ENCODE measurements at regions not wholly inside any gene's neighbourhood (a gene's known extent, or its start where the extent isn't known, plus 50 kb on each side); places are given as distances from the start of the nearest gene placed in this dataset.

DNA sequence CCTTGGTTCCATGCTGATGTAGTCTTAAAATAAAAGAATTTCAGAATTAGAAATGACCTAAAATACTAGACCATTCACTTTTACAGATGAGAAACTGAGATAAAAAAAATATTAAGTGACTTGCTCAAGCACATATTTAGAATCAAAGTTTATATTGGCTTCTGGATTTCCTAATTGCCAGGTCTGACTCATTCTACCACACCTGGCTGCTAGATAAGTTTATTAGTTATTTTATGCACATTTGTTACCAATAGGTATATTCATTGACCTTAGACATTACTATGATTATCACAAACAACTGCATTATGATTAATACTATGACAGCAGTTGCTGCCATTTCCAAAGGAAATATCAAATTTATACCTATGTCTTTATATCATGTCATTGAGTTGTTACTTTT lies 497.5 kb downstream of the RWDD3 start:
- Histone ChIP-seq H3K36me3 (ENCODE audit: low read depth) (no peaks in the 10 kb centered on the region), H3K9me3 (ENCODE audit: insufficient read depth, low read depth) (no peaks in the 10 kb centered on the region), H3K27me3 (ENCODE audit: insufficient read depth, low read depth) (no peaks in the 10 kb centered on the region), H3K4me1 (replicated peaks; ENCODE audit: insufficient read depth) (no peaks in the 10 kb centered on the region), H4K20me1 (ENCODE audit: insufficient read depth) (no peaks in the 10 kb centered on the region), H3K79me2 (ENCODE audit: low read depth) (no peaks in the 10 kb centered on the region), H3F3A (ENCODE audit: insufficient read depth, low read depth) (no peaks in the 10 kb centered on the region), H3K4me3 (no peak overlapping the region), H3K9me2 (ENCODE audit: insufficient read depth) (no peaks in the 10 kb centered on the region), H2AFZ (no peak overlapping the region), H3K4me2 (no peak overlapping the region), H3K27ac (no peak overlapping the region)
- no peak for TF ChIP-seq EZH2 (IDR thresholded peaks at IDR 0.05; ENCODE audit: low read depth)
- TF ChIP-seq, protein P1, sequence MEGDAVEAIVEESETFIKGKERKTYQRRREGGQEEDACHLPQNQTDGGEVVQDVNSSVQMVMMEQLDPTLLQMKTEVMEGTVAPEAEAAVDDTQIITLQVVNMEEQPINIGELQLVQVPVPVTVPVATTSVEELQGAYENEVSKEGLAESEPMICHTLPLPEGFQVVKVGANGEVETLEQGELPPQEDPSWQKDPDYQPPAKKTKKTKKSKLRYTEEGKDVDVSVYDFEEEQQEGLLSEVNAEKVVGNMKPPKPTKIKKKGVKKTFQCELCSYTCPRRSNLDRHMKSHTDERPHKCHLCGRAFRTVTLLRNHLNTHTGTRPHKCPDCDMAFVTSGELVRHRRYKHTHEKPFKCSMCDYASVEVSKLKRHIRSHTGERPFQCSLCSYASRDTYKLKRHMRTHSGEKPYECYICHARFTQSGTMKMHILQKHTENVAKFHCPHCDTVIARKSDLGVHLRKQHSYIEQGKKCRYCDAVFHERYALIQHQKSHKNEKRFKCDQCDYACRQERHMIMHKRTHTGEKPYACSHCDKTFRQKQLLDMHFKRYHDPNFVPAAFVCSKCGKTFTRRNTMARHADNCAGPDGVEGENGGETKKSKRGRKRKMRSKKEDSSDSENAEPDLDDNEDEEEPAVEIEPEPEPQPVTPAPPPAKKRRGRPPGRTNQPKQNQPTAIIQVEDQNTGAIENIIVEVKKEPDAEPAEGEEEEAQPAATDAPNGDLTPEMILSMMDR (conservative IDR thresholded peaks at IDR 0.05) = no peak
- ChIA-PET POLR2A (ENCODE audit: unreplicated experiment) (no interaction called here), CTCF (no interaction called here)
- no peak for DNase-seq
- BruUV-seq (replicated peaks) = no TSS peak
- intact Hi-C loops (cut with micrococcal nuclease; ENCODE audit: unreplicated experiment) = no loop called here

DNA sequence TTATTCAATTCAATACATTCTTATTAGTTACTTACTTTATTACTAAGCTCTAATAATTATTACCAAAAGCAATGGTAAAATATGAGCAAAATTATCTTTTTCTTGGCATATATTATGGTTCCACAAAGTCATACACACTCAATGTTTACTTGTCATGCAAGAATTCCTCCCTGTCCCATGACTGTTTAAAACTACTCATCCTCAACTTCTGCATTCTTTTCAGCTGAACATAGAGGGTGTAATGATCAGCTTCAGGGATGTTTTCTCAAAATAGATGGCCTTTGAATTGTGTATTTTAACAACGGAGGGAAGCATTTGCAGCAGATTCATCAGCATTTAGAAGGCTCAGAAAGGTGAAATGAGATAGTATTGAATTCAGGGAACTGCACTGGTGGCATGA lies 499.0 kb downstream of the RWDD3 start:
- ChIA-PET CTCF (no interaction called here), POLR2A (ENCODE audit: unreplicated experiment) (no interaction called here)
- H3K9me2 ChIP-seq (ENCODE audit: insufficient read depth) = no peaks in the 10 kb centered on the region
- no peaks in the 10 kb centered on the region for H3K36me3 ChIP-seq (ENCODE audit: low read depth)
- no peak overlapping the region for H2AFZ ChIP-seq
- H3K9me3 ChIP-seq (ENCODE audit: insufficient read depth, low read depth) = no peaks in the 10 kb centered on the region
- no peak overlapping the region for H3K4me2 ChIP-seq
- H3K27me3 ChIP-seq (ENCODE audit: insufficient read depth, low read depth) = no peaks in the 10 kb centered on the region
- no TSS peak for BruUV-seq (replicated peaks)
- no peaks in the 10 kb centered on the region for H3F3A ChIP-seq (ENCODE audit: insufficient read depth, low read depth)
- no peaks in the 10 kb centered on the region for H4K20me1 ChIP-seq (ENCODE audit: insufficient read depth)
- intact Hi-C loops (cut with micrococcal nuclease; ENCODE audit: unreplicated experiment) = no loop called here
- H3K4me1 ChIP-seq (replicated peaks; ENCODE audit: insufficient read depth) = no peaks in the 10 kb centered on the region
- no peaks in the 10 kb centered on the region for H3K79me2 ChIP-seq (ENCODE audit: low read depth)
- TF ChIP-seq, protein P1 (conservative IDR thresholded peaks at IDR 0.05) = no peak
- TF ChIP-seq EZH2 (IDR thresholded peaks at IDR 0.05; ENCODE audit: low read depth) = no peak
- no peak for DNase-seq
- H3K4me3 ChIP-seq = no peak overlapping the region
- H3K27ac ChIP-seq = no peak overlapping the region

DNA sequence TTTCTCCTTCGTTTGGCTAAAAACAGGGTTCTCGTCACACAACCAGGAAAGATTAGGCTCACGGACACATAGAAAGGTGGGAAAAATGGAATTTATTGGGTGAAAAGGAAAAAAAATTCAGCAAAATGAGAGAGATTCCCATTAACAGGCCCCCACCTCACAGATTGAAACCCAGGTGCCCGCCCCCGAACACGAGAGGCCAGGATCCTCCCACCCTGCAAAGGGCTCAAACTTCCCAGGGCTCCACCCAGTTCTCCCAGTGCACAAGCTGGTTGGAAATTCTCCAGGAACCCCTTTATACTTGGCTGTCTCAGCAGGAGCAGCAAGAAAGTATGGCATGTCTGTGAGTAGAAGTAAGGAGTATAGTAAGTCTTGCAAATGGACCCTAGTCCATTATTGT lies 499.7 kb downstream of the RWDD3 start:
- DNase-seq = no peak
- ChIA-PET CTCF (no interaction called here), POLR2A (ENCODE audit: unreplicated experiment) (no interaction called here)
- H3K79me2 ChIP-seq (ENCODE audit: low read depth) = no peaks in the 10 kb centered on the region
- no peak overlapping the region for H3K4me3 ChIP-seq
- no peak overlapping the region for H2AFZ ChIP-seq
- no peaks in the 10 kb centered on the region for H3K4me1 ChIP-seq (replicated peaks; ENCODE audit: insufficient read depth)
- no TSS peak for BruUV-seq (replicated peaks)
- H3F3A ChIP-seq (ENCODE audit: insufficient read depth, low read depth) = no peaks in the 10 kb centered on the region
- no peaks in the 10 kb centered on the region for H4K20me1 ChIP-seq (ENCODE audit: insufficient read depth)
- TF ChIP-seq, protein P1 (conservative IDR thresholded peaks at IDR 0.05) = no peak
- no peak for TF ChIP-seq EZH2 (IDR thresholded peaks at IDR 0.05; ENCODE audit: low read depth)
- H3K27ac ChIP-seq = no peak overlapping the region
- H3K4me2 ChIP-seq = no peak overlapping the region
- H3K9me2 ChIP-seq (ENCODE audit: insufficient read depth) = no peaks in the 10 kb centered on the region
- no peaks in the 10 kb centered on the region for H3K9me3 ChIP-seq (ENCODE audit: insufficient read depth, low read depth)
- intact Hi-C loops (cut with micrococcal nuclease; ENCODE audit: unreplicated experiment) = no loop called here
- H3K27me3 ChIP-seq (ENCODE audit: insufficient read depth, low read depth) = no peaks in the 10 kb centered on the region
- H3K36me3 ChIP-seq (ENCODE audit: low read depth) = no peaks in the 10 kb centered on the region

All from PC-9 (cell line).